ENCODE measurements at regions not wholly inside any gene's neighbourhood (a gene's known extent, or its start where the extent isn't known, plus 50 kb on each side); places are given as distances from the start of the nearest gene placed in this dataset.
"Not testable (repeated sequence)": the region's sequence is repeated elsewhere in the genome, so short reads cannot be mapped to it uniquely, and the experiment has no call there.

- Histone ChIP-seq H2AFZ (ENCODE audit: low read length) (no peak overlapping the region), H3K36me3 (ENCODE audit: insufficient read depth, low read length) (no peaks in the 10 kb centered on the region), H3K27me3 (ENCODE audit: insufficient read depth, low read length, poor library complexity, severe bottlenecking) (no peaks in the 10 kb centered on the region), H3K4me2 (ENCODE audit: low read depth, low read length, poor library complexity, severe bottlenecking) (no peak overlapping the region), H4K20me1 (ENCODE audit: insufficient read depth, low read length, poor library complexity, severe bottlenecking) (no peaks in the 10 kb centered on the region), H3K9me2 (replicated peaks; ENCODE audit: low read depth, low read length) (no peaks in the 10 kb centered on the region), H3K4me1 (ENCODE audit: insufficient read depth, low read length, poor library complexity, severe bottlenecking) (no peaks in the 10 kb centered on the region), H3K79me2 (ENCODE audit: insufficient read depth, low read length) (no peaks in the 10 kb centered on the region), H3F3A (ENCODE audit: low read depth) (no peaks in the 10 kb centered on the region), H3K9ac (ENCODE audit: low read depth, low read length, poor library complexity, severe bottlenecking) (no peak overlapping the region), H3K9me3 (ENCODE audit: insufficient read depth, low read depth, low read length) (no peaks in the 10 kb centered on the region), H3K4me3 (ENCODE audit: low read length, poor library complexity, severe bottlenecking) (no peak overlapping the region)
- TF ChIP-seq EZH2phosphoT487 (IDR thresholded peaks at IDR 0.05; ENCODE audit: borderline replicate concordance) (no peak), CTCF (conservative IDR thresholded peaks at IDR 0.05; ENCODE audit: low read length) (no peak)
Measured at GRCh38 chr7:25054819-25055519, 70.1 kb downstream of the CYCS start.

GRCh38 chr7:25050223-25050622 lies 70.2 kb upstream of the OSBPL3 start:
- Histone ChIP-seq H3K4me1 (ENCODE audit: insufficient read depth, low read length, poor library complexity, severe bottlenecking) (no peaks in the 10 kb centered on the region), H3K9ac (ENCODE audit: low read depth, low read length, poor library complexity, severe bottlenecking) (no peak overlapping the region), H3F3A (ENCODE audit: low read depth) (no peaks in the 10 kb centered on the region), H4K20me1 (ENCODE audit: insufficient read depth, low read length, poor library complexity, severe bottlenecking) (no peaks in the 10 kb centered on the region), H2AFZ (ENCODE audit: low read length) (no peak overlapping the region), H3K36me3 (ENCODE audit: insufficient read depth, low read length) (no peaks in the 10 kb centered on the region), H3K4me3 (ENCODE audit: low read length, poor library complexity, severe bottlenecking) (no peak overlapping the region), H3K79me2 (ENCODE audit: insufficient read depth, low read length) (no peaks in the 10 kb centered on the region), H3K9me3 (ENCODE audit: insufficient read depth, low read depth, low read length) (no peaks in the 10 kb centered on the region), H3K4me2 (ENCODE audit: low read depth, low read length, poor library complexity, severe bottlenecking) (no peak overlapping the region), H3K9me2 (replicated peaks; ENCODE audit: low read depth, low read length) (no peaks in the 10 kb centered on the region), H3K27me3 (ENCODE audit: insufficient read depth, low read length, poor library complexity, severe bottlenecking) (no peaks in the 10 kb centered on the region)
- TF ChIP-seq CTCF (conservative IDR thresholded peaks at IDR 0.05; ENCODE audit: low read length) = no peak
- no peak for TF ChIP-seq EZH2phosphoT487 (IDR thresholded peaks at IDR 0.05; ENCODE audit: borderline replicate concordance)

GRCh38 chr7:25048444-25048834 lies 68.5 kb upstream of the OSBPL3 start:
- Histone ChIP-seq H3K79me2 (ENCODE audit: insufficient read depth, low read length) (no peaks in the 10 kb centered on the region), H3K27me3 (ENCODE audit: insufficient read depth, low read length, poor library complexity, severe bottlenecking) (no peaks in the 10 kb centered on the region), H4K20me1 (ENCODE audit: insufficient read depth, low read length, poor library complexity, severe bottlenecking) (no peaks in the 10 kb centered on the region), H3K4me1 (ENCODE audit: insufficient read depth, low read length, poor library complexity, severe bottlenecking) (no peaks in the 10 kb centered on the region), H3K9me2 (replicated peaks; ENCODE audit: low read depth, low read length) (no peaks in the 10 kb centered on the region), H3K9ac (ENCODE audit: low read depth, low read length, poor library complexity, severe bottlenecking) (no peak overlapping the region), H2AFZ (ENCODE audit: low read length) (no peak overlapping the region), H3K36me3 (ENCODE audit: insufficient read depth, low read length) (no peaks in the 10 kb centered on the region), H3K4me2 (ENCODE audit: low read depth, low read length, poor library complexity, severe bottlenecking) (no peak overlapping the region), H3F3A (ENCODE audit: low read depth) (no peaks in the 10 kb centered on the region), H3K9me3 (ENCODE audit: insufficient read depth, low read depth, low read length) (no peaks in the 10 kb centered on the region), H3K4me3 (ENCODE audit: low read length, poor library complexity, severe bottlenecking) (no peak overlapping the region)
- no peak for TF ChIP-seq EZH2phosphoT487 (IDR thresholded peaks at IDR 0.05; ENCODE audit: borderline replicate concordance)
- TF ChIP-seq CTCF (conservative IDR thresholded peaks at IDR 0.05; ENCODE audit: low read length) = no peak

GRCh38 chr7:25047571-25048443 lies 67.8 kb upstream of the OSBPL3 start:
- not testable (repeated sequence) for H3K4me3 ChIP-seq (ENCODE audit: low read length, poor library complexity, severe bottlenecking); H2AFZ ChIP-seq (ENCODE audit: low read length); H3K79me2 ChIP-seq (ENCODE audit: insufficient read depth, low read length)

More at GRCh38 chr7:25047571-25048443, 67.8 kb upstream of the OSBPL3 start:
- H3K9me2 ChIP-seq (replicated peaks; ENCODE audit: low read depth, low read length); H3K36me3 ChIP-seq (ENCODE audit: insufficient read depth, low read length); H3F3A ChIP-seq (ENCODE audit: low read depth); H3K27me3 ChIP-seq (ENCODE audit: insufficient read depth, low read length, poor library complexity, severe bottlenecking); H3K9ac ChIP-seq (ENCODE audit: low read depth, low read length, poor library complexity, severe bottlenecking); H3K9me3 ChIP-seq (ENCODE audit: insufficient read depth, low read depth, low read length); H3K4me2 ChIP-seq (ENCODE audit: low read depth, low read length, poor library complexity, severe bottlenecking); H3K4me1 ChIP-seq (ENCODE audit: insufficient read depth, low read length, poor library complexity, severe bottlenecking); H4K20me1 ChIP-seq (ENCODE audit: insufficient read depth, low read length, poor library complexity, severe bottlenecking): not testable (repeated sequence)

Measured in Loucy (cell line).